Muscle layer of colon (tissue), 2 donors: ENCODE measurements at regions not wholly inside any gene's neighbourhood (a gene's known extent, or its start where the extent isn't known, plus 50 kb on each side); places are given as distances from the start of the nearest gene placed in this dataset.

ENCODE experiments used
- H3K27ac ChIP-seq: one replicate; pipeline ENCODE4 v1.7.0; 2013; ENCODE audit warnings: low read depth, mild to moderate bottlenecking, low read length, moderate library complexity
- H3K27me3 ChIP-seq, 2 donors: one replicate each; pipeline ENCODE4 v1.7.0; 2013; ENCODE audit warnings: low read length in 2 of 2, mild to moderate bottlenecking in 2 of 2; ENCODE audit not compliant: insufficient read depth in 2 of 2, control insufficient read depth in 1 of 2
- H3K36me3 ChIP-seq: one replicate; pipeline ENCODE4 v1.7.0; 2013; ENCODE audit warnings: mild to moderate bottlenecking, low read length; ENCODE audit not compliant: insufficient read depth
- H3K4me1 ChIP-seq: one replicate; pipeline ENCODE4 v1.7.0; 2013; ENCODE audit warnings: mild to moderate bottlenecking, low read length; ENCODE audit not compliant: insufficient read depth
- H3K4me3 ChIP-seq, 2 donors: one replicate each; pipeline ENCODE4 v1.7.0; 2013; ENCODE audit warnings: low read length in 2 of 2, low read depth in 1 of 2, mild to moderate bottlenecking in 1 of 2, moderate library complexity in 1 of 2
- H3K9ac ChIP-seq: one replicate; pipeline ENCODE4 v1.7.0; 2013; ENCODE audit warnings: low read length
- H3K9me3 ChIP-seq: one replicate; pipeline ENCODE4 v1.7.0; 2013; ENCODE audit warnings: mild to moderate bottlenecking, low read length
- donor health status: abdominal sarcoma.
- donor health status: Adenocarcinoma of cecum.

DNA sequence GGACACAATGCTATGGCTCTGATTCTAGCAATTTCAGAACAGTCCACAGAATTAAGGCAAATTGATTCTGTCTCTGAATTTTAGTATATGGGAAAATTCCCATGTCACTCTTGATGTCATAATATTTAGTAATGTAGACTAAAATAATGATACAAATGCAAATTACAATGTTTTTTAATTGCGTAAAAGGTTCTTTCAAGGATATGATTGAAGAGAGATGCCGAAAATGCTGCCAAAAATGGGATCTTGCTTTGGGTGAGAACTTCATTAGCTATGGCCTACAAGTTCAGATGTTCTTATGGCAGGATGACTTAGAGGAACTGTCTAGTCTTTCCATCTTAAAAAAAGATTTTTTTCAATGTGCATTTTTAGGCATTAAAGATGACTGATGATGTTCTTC is 170.6 kb downstream of the TMA16 start:
- no peaks in the 10 kb centered on the region for H3K36me3 ChIP-seq
- no peaks in the 10 kb centered on the region for H3K27me3 ChIP-seq
- no peak overlapping the region for H3K4me3 ChIP-seq
- no peak overlapping the region for H3K27ac ChIP-seq
- no peaks in the 10 kb centered on the region for H3K9me3 ChIP-seq
- H3K9ac ChIP-seq = no peak overlapping the region
- H3K4me1 ChIP-seq = no peaks in the 10 kb centered on the region

DNA sequence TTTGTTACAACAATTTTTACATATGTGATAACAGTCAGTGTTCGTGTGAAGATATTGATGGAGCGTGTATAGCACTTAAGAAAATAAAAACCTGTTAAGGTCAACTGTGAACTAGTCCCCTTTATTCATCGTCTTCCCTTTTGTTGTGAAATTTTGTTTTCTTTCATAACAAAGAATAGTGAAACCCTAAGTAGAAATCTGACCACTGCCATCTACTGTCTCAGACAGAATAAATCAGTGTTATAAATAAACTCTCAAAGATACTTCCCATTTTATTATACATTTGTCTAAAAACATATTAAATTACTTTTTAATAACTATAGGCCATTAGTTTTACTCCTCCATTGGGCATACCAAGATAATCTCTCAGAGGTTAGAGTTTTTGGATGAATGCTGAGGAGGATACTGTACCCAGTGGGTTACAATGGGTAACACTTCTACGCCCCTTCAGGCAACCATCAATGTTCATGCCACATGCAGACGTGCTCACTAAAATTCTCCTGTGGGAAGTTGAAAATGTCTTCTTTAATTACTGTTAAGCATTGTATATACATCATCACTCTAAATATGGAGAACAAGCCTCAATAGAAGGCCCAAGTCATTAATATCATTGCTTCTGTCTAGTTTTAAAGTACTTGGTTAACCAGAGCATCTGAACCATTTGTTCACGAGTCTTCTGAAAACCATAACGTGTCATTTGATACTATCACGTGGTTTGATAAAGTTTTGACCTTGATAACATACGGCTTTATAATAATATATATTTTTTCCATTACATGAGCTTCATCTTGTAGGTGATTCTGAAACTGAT is 171.2 kb downstream of the TMA16 start:
- Histone ChIP-seq H3K36me3 (no peaks in the 10 kb centered on the region), H3K27me3 (no peaks in the 10 kb centered on the region), H3K4me3 (no peak overlapping the region), H3K4me1 (no peaks in the 10 kb centered on the region), H3K9me3 (no peaks in the 10 kb centered on the region), H3K9ac (no peak overlapping the region), H3K27ac (no peak overlapping the region)

DNA sequence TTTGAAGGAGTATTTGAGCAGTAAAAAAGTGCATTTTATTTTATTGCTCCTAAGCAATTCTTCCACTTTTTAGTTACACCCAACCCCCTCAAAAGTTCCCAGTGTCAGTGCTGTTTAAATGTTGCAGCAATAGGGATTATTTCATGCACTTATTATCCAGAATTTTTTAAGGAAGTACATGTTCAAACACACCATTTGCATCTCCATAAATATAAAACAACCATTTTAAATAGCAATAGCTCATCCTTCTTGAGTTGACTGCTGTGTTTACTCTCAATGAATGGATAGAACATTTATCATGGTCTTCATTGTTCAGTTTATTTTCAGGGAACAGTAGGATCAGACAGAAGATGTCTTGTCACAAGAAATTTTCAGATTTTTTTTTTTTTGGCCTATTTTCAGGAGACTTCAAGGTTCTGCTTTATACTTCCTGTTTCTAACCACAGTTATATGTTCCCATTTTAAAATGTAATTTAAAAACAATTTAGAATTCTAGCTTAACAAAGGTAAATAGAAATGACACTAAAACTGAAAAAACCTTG is 171.9 kb downstream of the TMA16 start:
- no peaks in the 10 kb centered on the region for H3K36me3 ChIP-seq
- no peak overlapping the region for H3K9ac ChIP-seq
- H3K27ac ChIP-seq = no peak overlapping the region
- H3K9me3 ChIP-seq = no peaks in the 10 kb centered on the region
- no peaks in the 10 kb centered on the region for H3K27me3 ChIP-seq
- no peaks in the 10 kb centered on the region for H3K4me1 ChIP-seq
- H3K4me3 ChIP-seq = no peak overlapping the region

DNA sequence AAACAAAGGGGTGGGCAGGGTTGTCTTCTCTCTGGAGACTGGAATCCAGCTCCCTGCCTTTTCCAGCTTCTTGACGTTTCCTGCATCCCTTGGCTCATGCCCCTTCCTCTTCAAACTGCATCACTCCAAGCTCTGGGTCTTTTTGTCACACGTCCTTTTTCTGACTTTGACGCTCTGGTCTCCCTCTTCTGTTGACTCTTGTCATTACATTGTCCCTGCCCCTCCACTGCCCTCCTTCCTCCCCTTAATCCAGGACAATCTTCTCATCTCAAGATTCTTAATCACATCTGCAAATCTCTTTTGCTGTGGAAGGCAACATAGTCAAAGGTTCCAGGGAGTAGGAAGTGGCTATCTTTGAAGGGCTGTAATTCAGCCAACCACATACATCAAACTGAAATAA is 178.3 kb downstream of the TMA16 start:
- no peaks in the 10 kb centered on the region for H3K4me1 ChIP-seq
- H3K4me3 ChIP-seq = no peak overlapping the region
- H3K27me3 ChIP-seq = no peaks in the 10 kb centered on the region
- no peaks in the 10 kb centered on the region for H3K36me3 ChIP-seq
- H3K9me3 ChIP-seq = no peaks in the 10 kb centered on the region
- no peak overlapping the region for H3K9ac ChIP-seq
- H3K27ac ChIP-seq = no peak overlapping the region

DNA sequence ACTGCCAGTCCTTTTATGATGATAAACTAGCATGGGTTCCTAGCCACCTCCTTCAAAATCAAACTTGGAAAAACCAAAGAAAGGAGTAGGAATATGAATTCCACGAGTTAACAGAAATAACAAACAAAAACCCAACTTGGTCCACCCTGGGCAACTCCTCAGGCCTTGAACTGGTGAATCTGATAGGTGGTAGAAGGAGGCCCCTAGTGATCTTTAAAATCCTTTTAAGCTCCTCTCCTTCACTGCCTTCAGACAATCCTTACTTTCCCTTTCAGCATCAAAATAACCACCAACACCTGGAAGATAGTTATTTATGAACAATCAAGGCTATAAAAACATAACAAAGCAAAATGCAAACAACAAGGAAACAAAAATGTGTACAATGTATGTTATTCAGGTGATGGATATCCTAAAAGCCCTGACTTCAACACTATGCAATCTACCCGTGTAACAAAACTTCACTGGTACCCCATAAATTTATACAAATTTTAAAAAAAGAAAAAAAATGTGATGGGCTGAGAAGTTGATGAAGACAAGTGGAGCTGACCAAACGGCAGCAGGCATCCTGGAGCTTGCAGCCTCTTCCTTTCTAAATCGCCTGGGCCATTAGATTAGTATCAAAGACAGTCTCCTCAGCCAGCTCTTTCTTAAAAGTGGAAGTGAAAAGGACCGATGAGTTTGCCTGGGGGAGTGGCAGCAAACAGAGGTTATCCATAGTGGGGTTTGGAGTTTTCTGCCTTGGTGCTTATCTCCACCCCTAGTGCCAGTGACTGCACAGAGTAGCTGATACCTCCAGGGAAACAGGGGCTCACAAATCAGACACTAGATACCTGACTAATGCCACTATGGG is 179.6 kb downstream of the TMA16 start:
- H3K4me1 ChIP-seq = no peaks in the 10 kb centered on the region
- H3K36me3 ChIP-seq = no peaks in the 10 kb centered on the region
- H3K27me3 ChIP-seq = no peaks in the 10 kb centered on the region
- H3K27ac ChIP-seq = no peak overlapping the region
- no peaks in the 10 kb centered on the region for H3K9me3 ChIP-seq
- no peak overlapping the region for H3K9ac ChIP-seq
- H3K4me3 ChIP-seq = no peak overlapping the region

DNA sequence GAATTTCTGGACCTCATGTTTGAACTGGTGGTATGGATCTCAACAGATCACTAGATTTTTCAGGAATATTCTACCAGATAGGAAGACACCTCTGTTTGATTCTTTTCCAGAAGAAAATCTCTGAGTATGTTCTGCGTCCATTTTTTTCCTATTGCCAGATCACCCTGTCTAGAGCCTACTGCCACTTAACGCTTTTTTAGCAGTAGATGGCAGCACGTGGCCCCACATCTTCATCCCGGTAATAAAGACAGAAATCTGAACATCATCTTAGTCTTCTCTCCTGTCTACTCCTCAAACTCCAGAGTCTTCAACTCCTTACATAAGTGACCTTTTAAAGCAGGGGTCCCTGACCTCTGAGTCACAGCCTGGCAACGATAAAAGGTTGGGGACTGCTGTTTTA is 184.7 kb downstream of the TMA16 start:
- Histone ChIP-seq H3K36me3 (no peaks in the 10 kb centered on the region), H3K27me3 (no peaks in the 10 kb centered on the region), H3K27ac (no peak overlapping the region), H3K9ac (no peak overlapping the region), H3K9me3 (no peaks in the 10 kb centered on the region), H3K4me1 (no peaks in the 10 kb centered on the region), H3K4me3 (no peak overlapping the region)

DNA sequence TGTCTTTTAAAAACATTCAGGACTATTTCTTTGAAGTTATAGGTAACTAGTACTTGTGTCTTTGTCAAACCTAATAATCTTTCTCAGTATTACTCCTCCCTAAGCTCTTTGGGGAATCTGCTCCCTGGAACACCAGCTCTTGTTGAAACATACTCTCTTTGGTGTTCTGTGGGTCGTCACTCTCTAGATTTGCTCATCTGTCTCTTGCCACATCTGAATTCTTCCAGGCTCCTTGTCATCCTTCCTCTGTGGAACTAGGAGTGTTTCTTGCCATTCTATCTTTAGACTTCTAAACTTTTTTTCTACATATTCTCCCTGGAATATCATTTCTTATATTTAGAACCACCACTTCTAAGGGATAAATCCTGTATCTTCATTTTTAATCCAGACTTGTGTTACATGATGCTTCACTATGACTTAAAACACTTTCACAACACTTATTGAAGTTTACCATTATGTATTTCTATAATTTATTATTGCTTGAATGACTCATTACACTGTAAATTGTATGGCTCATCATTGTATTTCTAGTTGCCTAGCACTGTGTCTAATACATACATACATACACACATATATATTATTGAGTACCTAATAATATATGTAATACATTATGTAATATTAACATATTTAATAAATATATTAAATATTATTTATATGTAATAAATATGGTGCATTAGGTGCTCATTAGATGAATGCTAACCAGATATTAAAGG is 186.1 kb downstream of the TMA16 start:
- H3K9ac ChIP-seq = no peak overlapping the region
- no peaks in the 10 kb centered on the region for H3K36me3 ChIP-seq
- H3K4me1 ChIP-seq = no peaks in the 10 kb centered on the region
- H3K27ac ChIP-seq = no peak overlapping the region
- H3K4me3 ChIP-seq = no peak overlapping the region
- H3K27me3 ChIP-seq = no peaks in the 10 kb centered on the region
- H3K9me3 ChIP-seq = no peaks in the 10 kb centered on the region

DNA sequence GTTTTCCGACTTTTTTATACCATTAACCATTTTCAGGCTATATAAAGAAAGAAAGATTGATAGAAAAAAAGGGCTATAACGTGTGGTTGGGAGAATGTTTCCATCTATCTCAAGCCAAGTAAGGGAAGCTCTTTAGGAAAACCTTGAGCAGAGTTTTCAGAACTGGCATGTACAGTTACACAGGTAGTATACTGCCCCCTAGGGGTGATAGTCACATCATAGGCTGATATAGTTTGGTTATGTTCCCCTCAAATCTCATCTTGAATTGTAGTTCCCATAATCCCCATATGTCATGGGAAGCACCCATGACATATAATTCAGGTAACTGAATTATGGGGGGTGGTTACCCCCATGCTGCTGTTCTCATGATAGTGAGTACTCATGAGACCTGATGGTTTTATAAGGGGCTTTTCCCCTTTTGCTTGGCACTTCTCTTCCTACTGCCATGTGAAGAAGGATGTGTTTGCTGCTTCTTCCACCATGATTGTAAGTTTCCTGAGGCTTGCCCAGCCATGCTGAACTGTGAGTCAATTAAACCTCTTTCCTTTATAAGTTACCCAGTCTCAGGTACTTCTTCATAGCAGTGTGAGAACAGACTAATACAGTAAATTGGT is 186.8 kb downstream of the TMA16 start:
- Histone ChIP-seq H3K36me3 (no peaks in the 10 kb centered on the region), H3K4me3 (no peak overlapping the region), H3K9ac (no peak overlapping the region), H3K4me1 (no peaks in the 10 kb centered on the region), H3K27me3 (no peaks in the 10 kb centered on the region), H3K27ac (no peak overlapping the region), H3K9me3 (no peaks in the 10 kb centered on the region)

DNA sequence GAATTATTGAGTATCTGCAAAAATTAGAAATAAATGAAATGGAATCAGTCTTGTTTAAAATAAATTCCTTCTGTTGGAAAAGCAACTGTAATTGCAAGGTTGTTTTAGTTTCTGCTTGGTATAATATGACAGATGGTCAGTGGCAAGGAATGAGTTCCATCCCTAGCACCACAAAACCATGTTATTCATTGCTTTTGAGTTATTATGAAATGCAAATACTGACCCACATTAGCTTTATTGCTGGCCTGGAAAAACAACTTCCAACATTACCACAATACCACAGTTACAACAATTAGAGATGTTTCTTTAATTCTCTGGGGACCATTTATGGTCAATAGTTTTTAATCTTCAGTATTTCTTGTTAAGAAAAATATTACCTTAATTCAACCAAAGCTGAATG is 194.4 kb downstream of the TMA16 start:
- Histone ChIP-seq H3K4me3 (no peak overlapping the region), H3K27ac (no peak overlapping the region), H3K36me3 (no peaks in the 10 kb centered on the region), H3K4me1 (no peaks in the 10 kb centered on the region), H3K9ac (no peak overlapping the region), H3K27me3 (no peaks in the 10 kb centered on the region), H3K9me3 (no peaks in the 10 kb centered on the region)

DNA sequence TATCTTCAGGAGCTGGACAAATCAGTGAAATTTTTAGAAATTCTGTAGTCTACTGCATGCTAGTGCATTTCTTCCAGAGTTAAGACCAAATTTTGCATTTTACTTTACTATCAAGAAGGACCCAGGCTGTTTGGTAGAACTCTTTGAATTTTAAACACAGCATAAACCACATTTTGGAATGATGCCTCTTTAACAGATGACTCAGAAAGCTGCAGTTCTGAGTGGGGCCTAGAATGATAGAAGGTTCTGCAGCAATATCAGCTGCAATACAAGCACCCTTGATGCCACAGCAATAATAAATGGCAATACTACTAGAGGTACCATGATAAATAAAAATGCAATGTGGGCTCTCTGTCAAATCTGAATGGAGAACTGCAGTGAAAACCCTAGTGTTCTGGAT is 198.7 kb downstream of the TMA16 start:
- no peaks in the 10 kb centered on the region for H3K9me3 ChIP-seq
- H3K9ac ChIP-seq = no peak overlapping the region
- H3K4me1 ChIP-seq = no peaks in the 10 kb centered on the region
- H3K36me3 ChIP-seq = no peaks in the 10 kb centered on the region
- H3K4me3 ChIP-seq = no peak overlapping the region
- no peak overlapping the region for H3K27ac ChIP-seq
- H3K27me3 ChIP-seq = no peaks in the 10 kb centered on the region

DNA sequence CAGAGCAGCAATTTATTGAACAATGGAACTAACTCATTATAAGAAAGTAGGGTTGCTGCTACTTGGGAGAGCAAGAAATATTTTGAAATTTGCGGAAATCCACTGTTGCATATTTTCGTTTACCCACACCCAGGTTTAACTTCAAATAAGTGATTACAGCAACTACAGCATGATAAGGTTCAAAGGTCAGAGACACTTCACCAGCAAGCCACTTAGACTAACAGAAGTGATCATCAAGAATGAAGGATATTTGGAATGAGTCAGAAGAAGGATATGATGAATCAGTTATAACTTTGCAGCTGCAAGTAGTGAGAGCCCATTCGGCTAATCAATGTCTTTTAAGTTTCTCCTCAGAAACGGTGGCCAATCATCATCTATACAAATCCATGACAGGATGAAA is 199.3 kb downstream of the TMA16 start:
- Histone ChIP-seq H3K4me1 (no peaks in the 10 kb centered on the region), H3K27ac (no peak overlapping the region), H3K4me3 (no peak overlapping the region), H3K36me3 (no peaks in the 10 kb centered on the region), H3K9ac (no peak overlapping the region), H3K27me3 (no peaks in the 10 kb centered on the region), H3K9me3 (no peaks in the 10 kb centered on the region)
